ENCODE measurements at regions not wholly inside any gene's neighbourhood (a gene's known extent, or its start where the extent isn't known, plus 50 kb on each side); places are given as distances from the start of the nearest gene placed in this dataset.

DNA sequence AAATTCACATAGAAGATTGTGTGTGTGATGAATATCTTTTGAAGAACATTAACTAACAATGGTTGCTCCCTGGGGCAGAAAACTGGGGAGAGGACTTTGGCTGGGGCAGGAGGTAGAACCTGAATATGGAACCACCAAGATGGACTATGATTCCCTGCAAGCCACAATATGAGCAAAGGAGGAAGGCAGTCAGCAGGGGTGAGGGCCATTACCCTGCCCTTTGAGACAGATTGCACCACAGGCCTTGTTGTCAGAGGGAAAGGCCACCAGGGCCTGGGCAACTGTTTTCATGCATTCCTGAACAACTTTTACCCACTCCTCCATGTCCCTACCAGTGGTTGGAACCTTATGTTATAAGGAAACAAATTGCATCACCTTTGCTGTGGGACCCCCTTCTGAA lies 670.1 kb upstream of the POM121L12 start:
- POLR2A ChIA-PET: no interaction called here
- CTCF ChIA-PET: no interaction called here
- no peak for DNase-seq (ENCODE audit: low read depth, low spot score)

DNA sequence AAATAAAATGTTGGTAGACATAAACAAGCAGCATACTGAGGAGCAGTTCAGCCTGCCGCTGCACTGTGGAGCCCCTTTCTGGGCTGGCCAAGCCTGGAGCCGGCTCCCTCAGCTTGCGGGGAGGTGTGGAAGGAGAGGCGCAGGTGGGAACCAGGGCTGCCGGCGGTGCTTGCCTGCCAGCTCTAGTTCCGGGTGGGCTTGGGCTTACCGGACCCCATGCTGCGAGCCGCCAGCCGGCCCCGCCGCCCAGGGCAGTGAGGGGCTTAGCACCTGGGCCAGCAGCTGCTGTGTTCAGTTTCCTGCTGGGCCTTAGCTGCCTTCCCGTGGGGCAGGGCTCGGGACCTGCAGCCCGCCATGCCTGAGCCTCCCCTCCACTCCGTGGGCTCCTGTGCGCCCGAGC lies 672.9 kb upstream of the POM121L12 start:
- TF ChIP-seq, protein P1, sequence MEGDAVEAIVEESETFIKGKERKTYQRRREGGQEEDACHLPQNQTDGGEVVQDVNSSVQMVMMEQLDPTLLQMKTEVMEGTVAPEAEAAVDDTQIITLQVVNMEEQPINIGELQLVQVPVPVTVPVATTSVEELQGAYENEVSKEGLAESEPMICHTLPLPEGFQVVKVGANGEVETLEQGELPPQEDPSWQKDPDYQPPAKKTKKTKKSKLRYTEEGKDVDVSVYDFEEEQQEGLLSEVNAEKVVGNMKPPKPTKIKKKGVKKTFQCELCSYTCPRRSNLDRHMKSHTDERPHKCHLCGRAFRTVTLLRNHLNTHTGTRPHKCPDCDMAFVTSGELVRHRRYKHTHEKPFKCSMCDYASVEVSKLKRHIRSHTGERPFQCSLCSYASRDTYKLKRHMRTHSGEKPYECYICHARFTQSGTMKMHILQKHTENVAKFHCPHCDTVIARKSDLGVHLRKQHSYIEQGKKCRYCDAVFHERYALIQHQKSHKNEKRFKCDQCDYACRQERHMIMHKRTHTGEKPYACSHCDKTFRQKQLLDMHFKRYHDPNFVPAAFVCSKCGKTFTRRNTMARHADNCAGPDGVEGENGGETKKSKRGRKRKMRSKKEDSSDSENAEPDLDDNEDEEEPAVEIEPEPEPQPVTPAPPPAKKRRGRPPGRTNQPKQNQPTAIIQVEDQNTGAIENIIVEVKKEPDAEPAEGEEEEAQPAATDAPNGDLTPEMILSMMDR (IDR thresholded peaks at IDR 0.05; ENCODE audit: insufficient read depth, low read length, missing control alignments): no peak
- CTCF ChIA-PET: no interaction called here

More for the DNA sequence above, 670.1 kb upstream of the POM121L12 start:
- TF ChIP-seq, protein P1 (IDR thresholded peaks at IDR 0.05; ENCODE audit: insufficient read depth, low read length, missing control alignments): no peak
- H3K4me3 ChIP-seq (ENCODE audit: low read depth, low read length): no peak overlapping the region

DNA sequence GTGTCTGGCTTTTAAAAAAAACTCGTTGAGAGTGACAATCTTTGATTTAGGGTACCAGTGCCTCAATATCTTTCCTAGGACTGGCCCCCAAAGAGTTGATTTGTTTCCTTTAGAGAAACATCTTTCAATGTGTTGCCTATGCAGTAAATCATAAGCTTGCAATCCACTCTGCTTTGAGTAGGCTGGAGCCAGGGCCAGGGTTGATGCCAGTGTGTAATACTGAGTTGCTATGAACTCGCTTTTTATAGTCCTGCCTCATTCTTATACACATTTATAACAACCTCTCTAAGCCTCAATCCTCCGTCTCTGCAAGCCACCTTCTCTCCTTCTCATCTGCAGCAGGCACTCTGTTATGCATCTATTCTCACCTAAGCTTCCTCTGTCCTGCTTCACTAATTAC lies 674.9 kb upstream of the POM121L12 start:
- TF ChIP-seq, protein P1 (IDR thresholded peaks at IDR 0.05; ENCODE audit: insufficient read depth, low read length, missing control alignments): no peak
- CTCF ChIA-PET: no interaction called here
- POLR2A ChIA-PET: no interaction called here
- H3K4me3 ChIP-seq (ENCODE audit: low read depth, low read length): no peak overlapping the region
- DNase-seq (ENCODE audit: low read depth, low spot score): no peak

More for the DNA sequence above, 672.9 kb upstream of the POM121L12 start:
- no peak overlapping the region for H3K4me3 ChIP-seq (ENCODE audit: low read depth, low read length)
- POLR2A ChIA-PET: no interaction called here
- DNase-seq (ENCODE audit: low read depth, low spot score): no peak

DNA sequence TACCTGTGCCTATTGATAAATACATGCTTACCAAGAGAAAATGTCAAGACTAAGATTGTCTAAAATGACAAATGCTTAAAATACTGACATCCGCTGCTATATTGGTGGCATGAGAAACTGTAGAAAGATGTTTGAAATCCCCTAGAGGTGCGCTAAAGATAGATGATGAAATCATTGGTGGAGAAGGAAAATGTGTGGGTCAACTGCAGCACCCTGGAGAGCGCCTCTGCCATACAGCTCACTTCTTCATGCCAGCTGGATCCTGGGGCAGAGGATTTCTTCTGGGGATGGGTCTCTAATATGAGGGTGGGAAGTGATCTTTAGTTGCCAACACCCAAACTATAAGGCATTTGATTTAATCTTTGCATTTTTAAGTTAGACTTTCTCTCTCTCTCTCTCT lies 680.4 kb upstream of the POM121L12 start:
- TF ChIP-seq, protein P1 (IDR thresholded peaks at IDR 0.05; ENCODE audit: insufficient read depth, low read length, missing control alignments): no peak
- H3K4me3 ChIP-seq (ENCODE audit: low read depth, low read length): no peak overlapping the region
- no peak for DNase-seq (ENCODE audit: low read depth, low spot score)
- ChIA-PET CTCF (no interaction called here), POLR2A (no interaction called here)

DNA sequence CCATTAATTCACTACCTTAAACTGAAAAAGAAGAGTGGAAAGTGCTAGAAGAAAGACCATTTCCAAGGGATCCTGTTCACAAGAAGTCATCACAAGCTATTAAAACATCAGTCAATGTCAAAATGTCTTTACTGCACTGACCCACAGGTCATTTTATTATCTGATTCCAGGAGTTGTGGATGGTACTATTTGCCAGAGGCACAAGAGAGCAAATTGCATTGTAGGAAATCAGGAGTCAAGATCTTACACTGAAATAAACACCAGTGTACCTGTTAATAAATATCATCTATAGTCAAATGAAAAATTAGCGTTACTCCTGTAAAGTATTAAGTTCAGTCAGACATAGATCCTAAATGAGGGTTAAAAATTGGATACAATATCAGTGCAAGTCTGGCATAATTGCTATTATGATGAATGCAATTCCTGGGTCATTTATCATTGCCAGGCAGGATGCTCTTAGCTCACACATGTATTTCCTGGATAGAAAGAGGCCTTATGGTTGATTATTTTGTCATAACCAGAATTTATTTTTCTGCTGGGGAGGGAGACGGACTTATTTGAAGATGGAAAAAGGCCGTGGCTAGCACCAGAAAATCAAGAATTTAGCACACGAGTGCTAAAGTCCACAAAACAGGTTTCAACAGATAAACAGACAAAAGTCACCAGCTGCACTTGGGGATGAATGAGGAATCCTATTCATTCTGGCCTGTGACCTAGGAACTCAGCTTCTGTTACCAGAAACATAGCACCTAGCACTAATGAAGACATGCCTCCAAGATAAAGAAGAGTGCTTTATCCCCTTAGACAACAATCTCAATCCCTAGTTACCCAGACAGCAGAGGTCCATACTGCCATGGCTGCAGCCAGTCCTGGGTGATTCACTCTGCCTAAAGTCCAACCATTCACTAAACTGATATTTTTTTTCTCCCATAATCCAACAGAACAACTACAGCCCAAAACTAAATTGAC lies 683.1 kb upstream of the POM121L12 start:
- H3K4me3 ChIP-seq (ENCODE audit: low read depth, low read length): no peak overlapping the region
- ChIA-PET POLR2A (no interaction called here), CTCF (no interaction called here)
- TF ChIP-seq, protein P1 (IDR thresholded peaks at IDR 0.05; ENCODE audit: insufficient read depth, low read length, missing control alignments): no peak
- no peak for DNase-seq (ENCODE audit: low read depth, low spot score)

DNA sequence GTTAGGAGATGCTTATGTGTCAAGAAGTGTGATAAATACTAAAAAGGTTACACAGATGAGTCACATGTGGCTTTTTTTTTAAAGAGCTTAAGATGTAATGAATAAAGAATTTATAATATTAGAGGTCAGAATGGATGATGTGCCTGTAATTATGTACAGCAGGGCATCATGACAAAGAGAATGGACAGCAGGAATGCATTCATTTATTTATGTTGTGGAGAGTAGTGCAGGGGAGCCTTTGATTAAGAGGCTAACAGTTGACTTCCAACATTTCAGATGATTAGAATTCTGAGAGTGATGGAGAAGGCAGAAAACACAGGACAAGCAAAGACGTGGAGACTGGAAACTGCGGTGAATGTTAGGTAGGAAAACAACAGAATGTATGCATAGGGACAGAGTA lies 691.4 kb upstream of the POM121L12 start:
- POLR2A ChIA-PET: no interaction called here
- no peak overlapping the region for H3K4me3 ChIP-seq (ENCODE audit: low read depth, low read length)
- DNase-seq (ENCODE audit: low read depth, low spot score): no peak
- TF ChIP-seq, protein P1 (IDR thresholded peaks at IDR 0.05; ENCODE audit: insufficient read depth, low read length, missing control alignments): no peak
- CTCF ChIA-PET: no interaction called here
